Stimulated activated CD4-positive, alpha-beta T cell treated with anti-CD3 and anti-CD28 coated beads, Interleukin-2, amount 100 ng/mL, for 4 hours (primary cell): ENCODE measurements at regions not wholly inside any gene's neighbourhood (a gene's known extent, or its start where the extent isn't known, plus 50 kb on each side); places are given as distances from the start of the nearest gene placed in this dataset.
A peak's percentile ranks its signal among the peaks of the same experiment; 100 is the strongest.
"Not testable (repeated sequence)": the region's sequence is repeated elsewhere in the genome, so short reads cannot be mapped to it uniquely, and the experiment has no call there.

Source experiments
- DNase-seq: peaks from one replicate; pipeline ENCODE4 v3.0.0-alpha.2; 2020; ENCODE audit warnings: low read depth

- not testable (repeated sequence) for DNase-seq
Observed at GRCh38 chr5:158446761-158447160, 587.8 kb upstream of the CLINT1 start.

- not testable (repeated sequence) for DNase-seq
Observed at GRCh38 chr5:158439204-158439603, 580.3 kb upstream of the CLINT1 start.

GRCh38 chr5:158436271-158437065 lies 577.5 kb upstream of the CLINT1 start:
- no peak for DNase-seq

GRCh38 chr5:158435161-158435616 lies 576.2 kb upstream of the CLINT1 start:
- DNase-seq, result peak; percentile 26

- no peak for DNase-seq
Observed at GRCh38 chr5:158434749-158435148, 575.8 kb upstream of the CLINT1 start.

GRCh38 chr5:158433634-158434033 lies 574.7 kb upstream of the CLINT1 start:
- no peak for DNase-seq

- DNase-seq, result no peak
Observed at GRCh38 chr5:158431369-158432029, 572.6 kb upstream of the CLINT1 start.

- DNase-seq, result no peak
Observed at GRCh38 chr5:158430798-158431167, 571.8 kb upstream of the CLINT1 start.

GRCh38 chr5:158430166-158430797 lies 571.3 kb upstream of the CLINT1 start:
- no peak for DNase-seq

GRCh38 chr5:158429564-158429963 lies 570.6 kb upstream of the CLINT1 start:
- no peak for DNase-seq

GRCh38 chr5:158423623-158424200 lies 564.8 kb upstream of the CLINT1 start:
- no peak for DNase-seq

- DNase-seq, result no peak
Observed at GRCh38 chr5:158422653-158423515, 563.9 kb upstream of the CLINT1 start.

- DNase-seq, result no peak
Observed at GRCh38 chr5:158421319-158421718, 562.4 kb upstream of the CLINT1 start.

GRCh38 chr5:158419186-158419585 lies 560.2 kb upstream of the CLINT1 start:
- no peak for DNase-seq

- no peak for DNase-seq
Observed at GRCh38 chr5:158414780-158415179, 555.8 kb upstream of the CLINT1 start.

GRCh38 chr5:158414333-158414762 lies 555.4 kb upstream of the CLINT1 start:
- no peak for DNase-seq

- DNase-seq, result no peak
Observed at GRCh38 chr5:158413122-158413680, 554.3 kb upstream of the CLINT1 start.

- no peak for DNase-seq
Observed at GRCh38 chr5:158410976-158411375, 552.0 kb upstream of the CLINT1 start.

- no peak for DNase-seq
Observed at GRCh38 chr5:158409507-158409906, 550.6 kb upstream of the CLINT1 start.

GRCh38 chr5:158407824-158408195 lies 548.9 kb upstream of the CLINT1 start:
- no peak for DNase-seq
